Right lobe of liver (tissue), 6 donors: ENCODE measurements at regions not wholly inside any gene's neighbourhood (a gene's known extent, or its start where the extent isn't known, plus 50 kb on each side); places are given as distances from the start of the nearest gene placed in this dataset.

ENCODE experiments used
- ATAC-seq, 4 donors: fragments of 200-7000 bp; cut with Tn5 transposase; one replicate each; pipeline ENCODE4 v1.9.1; 2020; ENCODE audit warnings: mild to moderate bottlenecking in 4 of 4, moderate library complexity in 4 of 4
- DNase-seq, 3 donors: peaks; one replicate each; pipeline ENCODE4 v3.0.0-alpha.2; 2020
- H3K27ac ChIP-seq, 3 donors: fragments of 200-600 bp; one replicate each; pipeline ENCODE4 v1.8.0; 2022
- H3K27me3 ChIP-seq, 2 donors: fragments of 200-600 bp; one replicate each; pipeline ENCODE4 v1.8.0; 2022
- H3K36me3 ChIP-seq, 4 donors: fragments of 200-600 bp; sonication (generic) in 1 of 4; one replicate each; pipeline versions ENCODE4 v1.5.1 to v1.8.0; 2017 to 2022; ENCODE audit warnings: control low read depth in 1 of 4
- H3K4me1 ChIP-seq, 4 donors: fragments of 200-600 bp; sonication (generic) in 1 of 4; one replicate each; pipeline versions ENCODE4 v1.5.1 to v1.8.0; 2017 to 2022; ENCODE audit warnings: control low read depth in 1 of 4
- H3K4me3 ChIP-seq, 3 donors: fragments of 200-600 bp; one replicate each; pipeline ENCODE4 v1.8.0; 2022
- H3K9me3 ChIP-seq, 4 donors: fragments of 200-600 bp; sonication (generic) in 1 of 4; one replicate each; pipeline versions ENCODE4 v1.5.1 to v1.8.0; 2017 to 2022; ENCODE audit warnings: control low read depth in 1 of 4
- POLR2A ChIP-seq: fragments of 450-650 bp; IDR thresholded peaks from one replicate; pipeline ENCODE4 v1.6.1; 2017; ENCODE audit warnings: antibody characterized with exemption, mild to moderate bottlenecking
- WGBS: methylation state at CpG from one replicate; pipeline ENCODE4 v1.1.6; 2018; ENCODE audit warnings: low coverage, low lambda C conversion rate; ENCODE audit not compliant: insufficient coverage; ENCODE audit errors: missing lambda C conversion rate; 5-methylcytosine and 5-hydroxymethylcytosine counted together
- intact Hi-C, 2 donors: fragments of 100-400 bp; cut with DNase I; formaldehyde crosslinking; loops; one replicate each; pipeline versions ENCODE4 v1.11.2 to v1.14.1; 2022
- TF ChIP-seq, protein P1 (sequence below), 4 donors: fragments of 200-600 bp in 3 of 4; fragments of 450-650 bp in 1 of 4; IDR thresholded peaks; one replicate each; pipeline versions ENCODE4 v1.5.1 to v1.8.0; 2016 to 2022; ENCODE audit warnings: antibody characterized with exemption in 4 of 4, mild to moderate bottlenecking in 2 of 4
- donor health status: DM: no; HTN: yes; CAD: no.
- donor health status: DM: no; HTN: no; CAD: no.
- donor health status: DM: no; HTN: no; CAD: no.
- donor health status: DM: no; HTN: yes; CAD: no.
- donor health status: DM: no; HTN: yes; CAD: no.

DNA sequence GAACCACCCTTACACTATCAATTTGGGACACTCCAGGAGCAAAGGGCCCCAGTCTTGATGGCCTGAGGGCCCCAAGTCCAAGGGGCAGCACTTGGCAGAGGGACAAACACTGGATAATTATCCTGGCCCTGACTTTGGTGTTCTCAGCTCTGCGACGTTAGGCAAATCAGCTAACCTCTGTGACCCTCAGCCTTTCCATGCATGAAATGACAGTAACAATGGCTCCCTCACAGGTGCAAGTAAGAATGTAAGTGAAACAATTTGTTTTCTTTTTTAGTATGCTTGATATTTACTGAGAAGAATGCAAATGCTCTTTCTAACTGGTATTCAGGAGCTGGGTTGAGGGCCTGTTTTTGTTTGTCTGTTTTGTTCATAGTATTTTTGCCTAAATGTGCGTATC, 61.6 kb upstream of the PRDX6 start:
- WGBS, result 100% methylated on average over 1 of the region's 3 CpGs
- no peaks in the 10 kb centered on the region for H3K9me3 ChIP-seq
- H3K27ac ChIP-seq, result no peak overlapping the region
- no peak overlapping the region for H3K4me3 ChIP-seq
- ATAC-seq (no peak), DNase-seq (no peak)
- H3K36me3 ChIP-seq, result no peaks in the 10 kb centered on the region
- H3K4me1 ChIP-seq, result peaks cover 0 to 5% (median 0%) of the 10 kb centered on the region in 4 donors
- no peak for TF ChIP-seq POLR2A
- TF ChIP-seq, protein P1, sequence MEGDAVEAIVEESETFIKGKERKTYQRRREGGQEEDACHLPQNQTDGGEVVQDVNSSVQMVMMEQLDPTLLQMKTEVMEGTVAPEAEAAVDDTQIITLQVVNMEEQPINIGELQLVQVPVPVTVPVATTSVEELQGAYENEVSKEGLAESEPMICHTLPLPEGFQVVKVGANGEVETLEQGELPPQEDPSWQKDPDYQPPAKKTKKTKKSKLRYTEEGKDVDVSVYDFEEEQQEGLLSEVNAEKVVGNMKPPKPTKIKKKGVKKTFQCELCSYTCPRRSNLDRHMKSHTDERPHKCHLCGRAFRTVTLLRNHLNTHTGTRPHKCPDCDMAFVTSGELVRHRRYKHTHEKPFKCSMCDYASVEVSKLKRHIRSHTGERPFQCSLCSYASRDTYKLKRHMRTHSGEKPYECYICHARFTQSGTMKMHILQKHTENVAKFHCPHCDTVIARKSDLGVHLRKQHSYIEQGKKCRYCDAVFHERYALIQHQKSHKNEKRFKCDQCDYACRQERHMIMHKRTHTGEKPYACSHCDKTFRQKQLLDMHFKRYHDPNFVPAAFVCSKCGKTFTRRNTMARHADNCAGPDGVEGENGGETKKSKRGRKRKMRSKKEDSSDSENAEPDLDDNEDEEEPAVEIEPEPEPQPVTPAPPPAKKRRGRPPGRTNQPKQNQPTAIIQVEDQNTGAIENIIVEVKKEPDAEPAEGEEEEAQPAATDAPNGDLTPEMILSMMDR (IDR thresholded peaks at IDR 0.05), result no peak
- intact Hi-C loops, result no loop called here
- no peaks in the 10 kb centered on the region for H3K27me3 ChIP-seq

DNA sequence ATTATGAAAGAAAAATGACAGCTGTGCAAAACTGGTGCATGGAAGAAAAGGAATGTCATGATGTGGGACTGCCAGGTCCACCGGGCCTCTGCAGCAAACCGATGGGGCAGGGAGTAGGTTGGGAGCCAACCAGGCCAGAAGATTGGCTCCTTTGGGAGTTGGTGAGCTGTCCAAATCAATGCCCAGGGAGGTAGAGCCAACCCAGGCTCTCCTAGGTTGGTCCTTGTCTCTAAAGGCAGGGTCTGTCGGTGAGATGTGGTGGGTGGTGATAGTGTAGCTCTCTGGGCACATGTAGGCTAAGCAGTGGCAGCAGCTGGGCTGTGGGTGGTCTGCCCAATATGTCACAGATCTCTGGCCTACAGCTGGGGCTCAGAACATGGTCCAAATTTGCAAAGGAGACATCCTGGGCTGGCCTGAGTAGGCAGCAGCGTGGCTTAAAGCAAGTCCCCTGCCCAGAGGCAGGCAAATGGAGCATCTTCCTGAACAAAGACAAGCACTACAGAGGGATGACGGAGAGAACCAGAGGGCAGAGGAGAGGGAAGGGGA, 61.2 kb upstream of the PRDX6 start:
- DNase-seq (no peak), ATAC-seq (no peak)
- intact Hi-C loops, result no loop called here
- H3K27ac ChIP-seq, result no peak overlapping the region
- no peaks in the 10 kb centered on the region for H3K9me3 ChIP-seq
- H3K4me1 ChIP-seq, result peaks cover 0 to 6% (median 0%) of the 10 kb centered on the region in 4 donors
- no peak overlapping the region for H3K4me3 ChIP-seq
- H3K36me3 ChIP-seq, result no peaks in the 10 kb centered on the region
- 75% methylated on average over 4 of the region's 5 CpGs for WGBS
- TF ChIP-seq, protein P1 (IDR thresholded peaks at IDR 0.05), result no peak
- no peak for TF ChIP-seq POLR2A
- H3K27me3 ChIP-seq, result no peaks in the 10 kb centered on the region

GRCh38 chr1:173417563-173417962, 59.6 kb upstream of the PRDX6 start:
- no peak for ATAC-seq
- no peaks in the 10 kb centered on the region for H3K27me3 ChIP-seq
- intact Hi-C loops, result no loop called here
- no peak overlapping the region for H3K27ac ChIP-seq
- TF ChIP-seq, protein P1 (IDR thresholded peaks at IDR 0.05), result no peak
- TF ChIP-seq POLR2A, result no peak
- 56% methylated on average over 1 of the region's 1 CpG for WGBS
- no peak for DNase-seq
- H3K36me3 ChIP-seq, result no peaks in the 10 kb centered on the region
- no peaks in the 10 kb centered on the region for H3K9me3 ChIP-seq
- H3K4me3 ChIP-seq, result no peak overlapping the region
- H3K4me1 ChIP-seq, result peaks cover 0 to 6% (median 0%) of the 10 kb centered on the region in 4 donors

- 91% methylated on average over 6 of the region's 11 CpGs for WGBS
- Histone ChIP-seq H3K9me3 (no peaks in the 10 kb centered on the region), H3K4me1 (peaks cover 0 to 6% (median 0%) of the 10 kb centered on the region in 4 donors), H3K27me3 (no peaks in the 10 kb centered on the region), H3K27ac (no peak overlapping the region), H3K4me3 (no peak overlapping the region), H3K36me3 (no peaks in the 10 kb centered on the region)
- no peak for DNase-seq
- no peak for ATAC-seq
- intact Hi-C loops, result no loop called here
- no peak for TF ChIP-seq POLR2A
- TF ChIP-seq, protein P1 (IDR thresholded peaks at IDR 0.05), result no peak
These were observed 58.8 kb upstream of the PRDX6 start for GRCh38 chr1:173418107-173418985.
